HCT116 (cell line): ENCODE measurements at regions not wholly inside any gene's neighbourhood (a gene's known extent, or its start where the extent isn't known, plus 50 kb on each side); places are given as distances from the start of the nearest gene placed in this dataset.

Experiments
- ATAC-seq: fragments of 200-7000 bp; cut with Tn5 transposase; 2 replicates; pipeline ENCODE4 v1.9.1; 2020; ENCODE audit warnings: mild to moderate bottlenecking, moderate library complexity
- BruUV-seq: library from RNA; stranded (reverse); fragments of 400-500 nt; replicated peaks from 2 replicates; lab custom pipeline; 2021; lab: Mats Ljungman, UMichigan
- CTCF ChIA-PET: fragments of 300-600 bp; sonication (Branson Sonifier 250); formaldehyde crosslinking; loops from one replicate; lab custom pipeline; 2021; ENCODE audit warnings: antibody characterized with exemption; lab: Charles Lee
- POLR2A ChIA-PET: fragments of 300-600, 350-600 bp; sonication (Branson Sonifier 250); formaldehyde crosslinking; loops from one replicate; lab custom pipeline; 2021; ENCODE audit warnings: antibody characterized with exemption; lab: Charles Lee
- RAD21 ChIA-PET, 2 experiments: fragments of 300-600 bp; sonication (Branson Sonifier 250); formaldehyde crosslinking; loops; one replicate each; lab custom pipeline; 2023; ENCODE audit warnings: low total read pairs in 2 of 2; ENCODE audit not compliant: uncharacterized antibody in 2 of 2, unreplicated experiment in 2 of 2, low non-redundant PET in 1 of 2; lab: Charles Lee
- DNase-seq: peaks from one replicate; pipeline ENCODE4 v3.0.0-alpha.2; 2010; ENCODE audit warnings: low read depth, low spot score
- H2AFZ ChIP-seq: fragments of 200-600 bp; shearing (Covaris generic), sonication (generic); 2 replicates; pipeline ENCODE4 v1.6.1; 2017; ENCODE audit warnings: low read depth, mixed run types, mixed read lengths, antibody characterized with exemption, low read length; ENCODE audit not compliant: poor library complexity, severe bottlenecking
- H3K27ac ChIP-seq: 2 replicates; pipeline ENCODE4 v1.5.1; 2012; ENCODE audit warnings: low read depth, low read length
- H3K27me3 ChIP-seq: fragments of 200-600 bp; sonication (generic); 2 replicates; pipeline ENCODE4 v1.6.1; 2016; ENCODE audit warnings: mixed run types, low read length, mixed read lengths; ENCODE audit not compliant: insufficient read depth
- H3K36me3 ChIP-seq, 2 experiments: fragments of 200-500 bp in 1 of 2; fragments of 200-600 bp in 1 of 2; sonication (Bioruptor generic) in 1 of 2; sonication (generic) in 1 of 2; 2 replicates each; pipeline versions ENCODE4 v1.5.1 to v1.6.1; 2014 to 2016; ENCODE audit warnings: low read length in 2 of 2, inconsistent platforms in 1 of 2, mixed read lengths in 1 of 2, mixed run types in 1 of 2; ENCODE audit not compliant: insufficient read depth in 2 of 2, control insufficient read depth in 1 of 2
- H3K4me1 ChIP-seq, 2 experiments: fragments of 200-600 bp in 1 of 2; sonication (generic) in 1 of 2; 2 replicates each; pipeline versions ENCODE4 v1.5.1 to v1.6.1; 2012 to 2017; ENCODE audit warnings: low read length in 2 of 2, inconsistent platforms in 1 of 2, mild to moderate bottlenecking in 1 of 2, mixed read lengths in 1 of 2, mixed run types in 1 of 2, moderate library complexity in 1 of 2; ENCODE audit not compliant: insufficient read depth in 2 of 2, control insufficient read depth in 1 of 2
- H3K4me2 ChIP-seq: fragments of 200-600 bp; sonication (generic); 2 replicates; pipeline ENCODE4 v1.6.1; 2017; ENCODE audit warnings: mixed run types, low read length, mixed read lengths
- H3K4me3 ChIP-seq, 2 experiments: fragments of 200-600 bp in 1 of 2; sonication (generic) in 1 of 2; replicated peaks in 1 of 2; 2 replicates each; pipeline ENCODE4 v1.5.1; 2011 to 2016; ENCODE audit warnings: low read length in 2 of 2, control low read depth in 1 of 2, low read depth in 1 of 2, mild to moderate bottlenecking in 1 of 2, mixed read lengths in 1 of 2, mixed run types in 1 of 2
- H3K79me2 ChIP-seq: fragments of 200-600 bp; sonication (generic); 2 replicates; pipeline ENCODE4 v1.6.1; 2017; ENCODE audit warnings: mild to moderate bottlenecking, mixed run types, low read length, moderate library complexity, mixed read lengths; ENCODE audit not compliant: insufficient read depth
- H3K9ac ChIP-seq: fragments of 200-600 bp; sonication (generic); 2 replicates; pipeline ENCODE4 v1.6.1; 2016; ENCODE audit warnings: low read length, mixed read lengths
- H3K9me2 ChIP-seq: fragments of 200-600 bp; sonication (generic), shearing (Covaris generic); 2 replicates; pipeline ENCODE4 v1.6.1; 2017; ENCODE audit warnings: mixed run types, mild to moderate bottlenecking, moderate library complexity; ENCODE audit not compliant: insufficient read depth
- H3K9me3 ChIP-seq, 2 experiments: fragments of 200-500 bp in 1 of 2; fragments of 200-600 bp in 1 of 2; sonication (Bioruptor generic) in 1 of 2; sonication (generic) in 1 of 2; 2 replicates each; pipeline ENCODE4 v1.6.1; 2014 to 2017; ENCODE audit warnings: low read length in 2 of 2, mixed read lengths in 2 of 2, inconsistent platforms in 1 of 2, low read depth in 1 of 2, mild to moderate bottlenecking in 1 of 2, mixed run types in 1 of 2, moderate library complexity in 1 of 2; ENCODE audit not compliant: control insufficient read depth in 1 of 2, insufficient read depth in 1 of 2
- H4K20me1 ChIP-seq: fragments of 200-600 bp; sonication (generic), shearing (Covaris generic); 2 replicates; pipeline ENCODE4 v1.6.1; 2017; ENCODE audit warnings: mixed run types, mild to moderate bottlenecking, moderate library complexity; ENCODE audit not compliant: insufficient read depth
- CBX3 ChIP-seq: IDR thresholded peaks from 2 replicates; pipeline ENCODE4 v1.6.1; 2012; ENCODE audit warnings: low read depth
- CEBPB ChIP-seq: IDR thresholded peaks from 2 replicates; pipeline ENCODE4 v1.6.1; 2012; ENCODE audit warnings: low read depth
- CTCF ChIP-seq, 3 experiments: fragments of 200-600 bp in 1 of 3; sonication (generic) in 1 of 3; IDR thresholded peaks in 2 of 3; conservative IDR thresholded peaks in 1 of 3; 2 replicates each; pipeline ENCODE4 v1.5.1; 2012 to 2017; ENCODE audit warnings: low read depth in 2 of 3, low read length in 2 of 3, antibody characterized with exemption in 1 of 3, borderline replicate concordance in 1 of 3, control low read depth in 1 of 3, mild to moderate bottlenecking in 1 of 3, mixed read lengths in 1 of 3, mixed run types in 1 of 3, moderate library complexity in 1 of 3; ENCODE audit not compliant: insufficient read depth in 1 of 3
- EGR1 ChIP-seq: IDR thresholded peaks from 2 replicates; pipeline ENCODE4 v1.6.1; 2012; ENCODE audit warnings: low read depth
- ELF1 ChIP-seq: IDR thresholded peaks from 2 replicates; pipeline ENCODE4 v1.6.1; 2012; ENCODE audit warnings: low read depth, borderline replicate concordance
- EZH2 ChIP-seq: fragments of 200-600 bp; sonication (generic); IDR thresholded peaks from 2 replicates; pipeline ENCODE4 v1.6.1; 2017; ENCODE audit warnings: antibody characterized with exemption, mixed run types
- EZH2phosphoT487 ChIP-seq: fragments of 200-600 bp; IDR thresholded peaks from 2 replicates; pipeline ENCODE4 v1.6.1; 2018; ENCODE audit warnings: antibody characterized with exemption, borderline replicate concordance
- FOSL1 ChIP-seq: IDR thresholded peaks from 2 replicates; pipeline ENCODE4 v1.6.1; 2012; ENCODE audit warnings: low read depth
- JUND ChIP-seq: IDR thresholded peaks from 2 replicates; pipeline ENCODE4 v1.6.1; 2012
- POLR2AphosphoS5 ChIP-seq: IDR thresholded peaks from 2 replicates; pipeline ENCODE4 v1.6.1; 2011; ENCODE audit warnings: mild to moderate bottlenecking, low read depth, low read length, moderate library complexity
- RAD21 ChIP-seq: IDR thresholded peaks from 2 replicates; pipeline ENCODE4 v1.6.1; 2012; ENCODE audit warnings: low read depth, mild to moderate bottlenecking
- REST ChIP-seq: IDR thresholded peaks from 2 replicates; pipeline ENCODE4 v1.6.1; 2012; ENCODE audit warnings: low read depth
- SIN3A ChIP-seq: IDR thresholded peaks from 2 replicates; pipeline ENCODE4 v1.6.1; 2012; ENCODE audit warnings: low read depth
- SP1 ChIP-seq: IDR thresholded peaks from 2 replicates; pipeline ENCODE4 v1.6.1; 2012; ENCODE audit warnings: low read depth
- SRF ChIP-seq: IDR thresholded peaks from 2 replicates; pipeline ENCODE4 v1.6.1; 2012; ENCODE audit warnings: low read depth
- TCF7L2 ChIP-seq: IDR thresholded peaks from 2 replicates; pipeline ENCODE4 v1.7.0; 2011; ENCODE audit warnings: borderline replicate concordance, inconsistent platforms; ENCODE audit not compliant: insufficient read depth, insufficient read length; ENCODE audit errors: extremely low read depth
- YY1 ChIP-seq: IDR thresholded peaks from 2 replicates; pipeline ENCODE4 v1.6.1; 2011; ENCODE audit warnings: low read length, low read depth, moderate library complexity, mild to moderate bottlenecking; ENCODE audit not compliant: insufficient replicate concordance; ENCODE audit errors: extremely low read depth
- ZBTB33 ChIP-seq: IDR thresholded peaks from 2 replicates; pipeline ENCODE4 v1.6.1; 2011; ENCODE audit warnings: mild to moderate bottlenecking, low read length, moderate library complexity; ENCODE audit not compliant: insufficient replicate concordance; ENCODE audit errors: extremely low read depth
- ZFX ChIP-seq: fragments of 450-650 bp; IDR thresholded peaks from 2 replicates; pipeline ENCODE4 v1.6.1; 2017
- ZNF274 ChIP-seq: fragments of 200-500 bp; sonication (Bioruptor generic); IDR thresholded peaks from 2 replicates; pipeline ENCODE4 v1.6.1; 2014; ENCODE audit warnings: mild to moderate bottlenecking, low read depth, low read length, inconsistent platforms
- intact Hi-C: fragments of 100-400 bp; cut with micrococcal nuclease; formaldehyde crosslinking; loops from 2 replicates; pipeline ENCODE4 v1.10.0; 2022

- no peak overlapping the region for H3K27ac ChIP-seq
- H3K27me3 ChIP-seq, result no peaks in the 10 kb centered on the region
- H3K9me2 ChIP-seq, result no peaks in the 10 kb centered on the region
- ATAC-seq, result no peak
- BruUV-seq, result no TSS peak
- no peaks in the 10 kb centered on the region for H3K4me1 ChIP-seq
- H3K9ac ChIP-seq, result no peak overlapping the region
- ChIA-PET POLR2A (no interaction called here), CTCF (no interaction called here), RAD21 (no interaction called here)
- H3K4me3 ChIP-seq, result no peak overlapping the region
- H3K36me3 ChIP-seq, result no peaks in the 10 kb centered on the region
- H3K9me3 ChIP-seq, result no peaks in the 10 kb centered on the region
- H2AFZ ChIP-seq, result no peak overlapping the region
- no peaks in the 10 kb centered on the region for H3K79me2 ChIP-seq
- TF ChIP-seq ZBTB33 (no peak), EZH2 (no peak), SRF (no peak), TCF7L2 (no peak), REST (no peak), CBX3 (no peak), FOSL1 (no peak), SP1 (no peak), ZFX (no peak), CEBPB (no peak), ZNF274 (no peak), CTCF (IDR thresholded peaks at IDR 0.05 in 2 of 3, conservative IDR thresholded peaks at IDR 0.05 in 1 of 3; ENCODE audit: borderline replicate concordance in 1 of 3, insufficient read depth in 1 of 3, low read depth in 2 of 3, low read length in 2 of 3) (no peak), ELF1 (no peak), SIN3A (no peak), POLR2AphosphoS5 (no peak), YY1 (no peak), JUND (no peak), EGR1 (no peak), RAD21 (no peak), EZH2phosphoT487 (no peak)
- TF ChIP-seq, all 23 proteins: peak for 0
- no peak for DNase-seq
- intact Hi-C loops, result no loop called here
- no peak overlapping the region for H3K4me2 ChIP-seq
- no peaks in the 10 kb centered on the region for H4K20me1 ChIP-seq
Observed at GRCh38 chrX:5042563-5042962, 1186.1 kb downstream of the NLGN4X start.
